Caco-2 (cell line): ENCODE measurements at regions not wholly inside any gene's neighbourhood (a gene's known extent, or its start where the extent isn't known, plus 50 kb on each side); places are given as distances from the start of the nearest gene placed in this dataset.

Source experiments
- BruUV-seq: library from RNA; stranded (reverse); fragments of 400-500 nt; replicated peaks from 2 replicates; lab custom pipeline; 2021; lab: Mats Ljungman, UMichigan
- CTCF ChIA-PET: fragments of 300-600 bp; sonication (Branson Sonifier 250); formaldehyde crosslinking; loops from one replicate; lab custom pipeline; 2022; ENCODE audit warnings: antibody characterized with exemption; lab: Charles Lee
- POLR2A ChIA-PET: fragments of 300-600 bp; sonication (Branson Sonifier 250); formaldehyde crosslinking; loops from one replicate; lab custom pipeline; 2022; ENCODE audit warnings: antibody characterized with exemption; lab: Charles Lee
- DNase-seq, 2 experiments: peaks; one replicate each; pipeline versions ENCODE4 v3.0.0 to v3.0.0-alpha.2; 2020 to 2022
- H3K27me3 ChIP-seq: replicated peaks from 2 replicates; pipeline ENCODE4 v1.6.0; 2011; ENCODE audit warnings: low read length; ENCODE audit not compliant: control insufficient read depth, insufficient read depth
- H3K36me3 ChIP-seq: 2 replicates; pipeline ENCODE4 v1.5.1; 2011; ENCODE audit warnings: low read length; ENCODE audit not compliant: control insufficient read depth, insufficient read depth
- H3K4me1 ChIP-seq: fragments of 250-450 bp; sonication (Bioruptor Pico); 2 replicates; pipeline ENCODE4 v1.5.1; 2020; ENCODE audit warnings: mild to moderate bottlenecking
- H3K4me3 ChIP-seq: 2 replicates; pipeline ENCODE4 v1.5.1; 2011; ENCODE audit warnings: low read depth, mild to moderate bottlenecking, control low read depth, low read length
- H3K9me3 ChIP-seq: fragments of 250-450 bp; sonication (Bioruptor Pico); 2 replicates; pipeline ENCODE4 v1.5.1; 2020; ENCODE audit warnings: mild to moderate bottlenecking, moderate library complexity
- H3K27ac Mint-ChIP-seq: one replicate; pipeline ENCODE4 v1.8.0; 2022; ENCODE audit warnings: mixed read lengths; ENCODE audit not compliant: unreplicated experiment
- H3K27me3 Mint-ChIP-seq: one replicate; pipeline ENCODE4 v1.8.0; 2022; ENCODE audit warnings: mixed read lengths; ENCODE audit not compliant: insufficient read depth, unreplicated experiment
- H3K36me3 Mint-ChIP-seq: one replicate; pipeline ENCODE4 v1.8.0; 2022; ENCODE audit warnings: mild to moderate bottlenecking, mixed read lengths; ENCODE audit not compliant: insufficient read depth, unreplicated experiment
- H3K4me1 Mint-ChIP-seq: one replicate; pipeline ENCODE4 v1.8.0; 2022; ENCODE audit warnings: low read depth, mixed read lengths; ENCODE audit not compliant: unreplicated experiment
- H3K4me3 Mint-ChIP-seq: one replicate; pipeline ENCODE4 v1.8.0; 2022; ENCODE audit warnings: mild to moderate bottlenecking, moderate library complexity, mixed read lengths; ENCODE audit not compliant: unreplicated experiment
- H3K9me3 Mint-ChIP-seq: one replicate; pipeline ENCODE4 v1.8.0; 2022; ENCODE audit warnings: mixed read lengths; ENCODE audit not compliant: unreplicated experiment
- CTCF ChIP-seq, 2 experiments: fragments of 200-600 bp in 1 of 2; IDR thresholded peaks; 1 replicate in 1 of 2; 2 replicates in 1 of 2; pipeline versions ENCODE4 v1.5.1 to v1.8.0; 2011 to 2022; ENCODE audit warnings: antibody characterized with exemption in 1 of 2, control low read depth in 1 of 2, inconsistent platforms in 1 of 2, low read depth in 1 of 2, low read length in 1 of 2, mild to moderate bottlenecking in 1 of 2, moderate library complexity in 1 of 2; ENCODE audit not compliant: insufficient read depth in 1 of 2, severe bottlenecking in 1 of 2, unreplicated experiment in 1 of 2
- intact Hi-C: fragments of 100-400 bp; cut with micrococcal nuclease; formaldehyde crosslinking; loops from one replicate; pipeline ENCODE4 v1.10.0; 2022; ENCODE audit not compliant: unreplicated experiment

- CTCF ChIA-PET, result no interaction called here
Measured at GRCh38 chr18:55031576-55031975, 72.3 kb upstream of the CCDC68 start.

GRCh38 chr18:55031164-55031563, 71.9 kb upstream of the CCDC68 start:
- Mint-ChIP-seq H3K4me1 (peaks cover 6% of the 10 kb centered on the region), H3K4me3 (no peak overlapping the region), H3K36me3 (peaks cover 4% of the 10 kb centered on the region), H3K27me3 (no peaks in the 10 kb centered on the region), H3K27ac (no peak overlapping the region), H3K9me3 (peaks cover 9% of the 10 kb centered on the region)
- Histone ChIP-seq H3K4me1 (no peaks in the 10 kb centered on the region), H3K36me3 (no peaks in the 10 kb centered on the region), H3K4me3 (no peak overlapping the region), H3K9me3 (no peaks in the 10 kb centered on the region), H3K27me3 (no peaks in the 10 kb centered on the region)
- no TSS peak for BruUV-seq
- intact Hi-C loops, result no loop called here
- CTCF ChIA-PET, result no interaction called here
- no peak for DNase-seq
- POLR2A ChIA-PET, result no interaction called here
- TF ChIP-seq CTCF (IDR thresholded peaks at IDR 0.05; ENCODE audit: insufficient read depth in 1 of 2, low read depth in 1 of 2, low read length in 1 of 2, severe bottlenecking in 1 of 2, unreplicated experiment in 1 of 2), result no peak

More at GRCh38 chr18:55031576-55031975, 72.3 kb upstream of the CCDC68 start:
- DNase-seq, result no peak
- Histone ChIP-seq H3K27me3 (no peaks in the 10 kb centered on the region), H3K4me1 (no peaks in the 10 kb centered on the region), H3K36me3 (no peaks in the 10 kb centered on the region), H3K4me3 (no peak overlapping the region), H3K9me3 (no peaks in the 10 kb centered on the region)
- TF ChIP-seq CTCF (IDR thresholded peaks at IDR 0.05; ENCODE audit: insufficient read depth in 1 of 2, low read depth in 1 of 2, low read length in 1 of 2, severe bottlenecking in 1 of 2, unreplicated experiment in 1 of 2), result no peak
- Mint-ChIP-seq H3K4me3 (no peak overlapping the region), H3K4me1 (peaks cover 6% of the 10 kb centered on the region), H3K27ac (no peak overlapping the region), H3K27me3 (no peaks in the 10 kb centered on the region), H3K36me3 (peaks cover 4% of the 10 kb centered on the region), H3K9me3 (peaks cover 9% of the 10 kb centered on the region)
- intact Hi-C loops, result no loop called here
- POLR2A ChIA-PET, result no interaction called here
- no TSS peak for BruUV-seq

- no TSS peak for BruUV-seq
- no peaks in the 10 kb centered on the region for H3K9me3 ChIP-seq
- Mint-ChIP-seq H3K36me3 (no peaks in the 10 kb centered on the region), H3K27ac (no peak overlapping the region), H3K27me3 (no peaks in the 10 kb centered on the region), H3K4me1 (no peaks in the 10 kb centered on the region), H3K4me3 (no peak overlapping the region), H3K9me3 (peaks cover 2% of the 10 kb centered on the region)
- no peaks in the 10 kb centered on the region for H3K36me3 ChIP-seq
- H3K4me3 ChIP-seq, result no peak overlapping the region
- H3K4me1 ChIP-seq, result no peaks in the 10 kb centered on the region
- H3K27me3 ChIP-seq, result no peaks in the 10 kb centered on the region
- POLR2A ChIA-PET, result no interaction called here
- DNase-seq, result no peak
- TF ChIP-seq CTCF (IDR thresholded peaks at IDR 0.05; ENCODE audit: insufficient read depth in 1 of 2, low read depth in 1 of 2, low read length in 1 of 2, severe bottlenecking in 1 of 2, unreplicated experiment in 1 of 2), result no peak
- intact Hi-C loops, result no loop called here
- CTCF ChIA-PET, result no interaction called here
Measured at GRCh38 chr18:55024564-55024963, 65.3 kb upstream of the CCDC68 start.
